ENCODE measurements at regions not wholly inside any gene's neighbourhood (a gene's known extent, or its start where the extent isn't known, plus 50 kb on each side); places are given as distances from the start of the nearest gene placed in this dataset.

DNA sequence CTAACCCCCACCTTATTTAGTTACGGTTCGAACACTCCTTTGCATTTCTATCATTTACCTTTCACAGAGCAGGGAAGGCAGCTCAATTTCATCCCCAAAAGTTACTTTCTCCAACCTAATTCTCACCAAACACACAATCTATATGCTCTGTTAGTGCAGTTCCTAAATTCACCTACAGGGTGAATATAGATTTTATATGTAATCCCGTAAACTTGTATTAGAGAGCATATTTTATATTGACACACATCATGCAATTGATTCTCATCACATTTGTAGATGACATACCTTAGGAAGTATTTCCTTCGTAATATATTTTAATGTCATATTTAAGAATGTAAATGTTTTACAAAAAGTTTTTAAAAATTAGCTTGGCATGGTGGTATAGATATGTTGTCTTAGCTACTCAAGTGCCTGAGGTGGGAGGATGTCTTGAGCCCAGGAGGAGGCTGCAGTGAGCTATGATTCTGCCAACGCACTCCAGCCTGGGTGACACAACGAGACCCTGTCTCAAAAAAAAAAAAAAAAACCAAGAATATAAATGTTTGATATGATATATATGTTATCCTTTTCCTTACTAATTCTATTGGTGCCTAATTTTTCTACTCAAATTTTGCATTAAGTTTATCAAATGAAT is 57.3 kb upstream of the TNFRSF19 start:
- DNase-seq (no peak), ATAC-seq (no peak)
- intact Hi-C loops (cut with micrococcal nuclease), result no loop called here
- H3K27ac Mint-ChIP-seq, result no peak overlapping the region
- Histone ChIP-seq H3K9me3 (ENCODE audit: control insufficient read depth, insufficient read depth, low read length) (no peaks in the 10 kb centered on the region), H3K4me3 (ENCODE audit: low read length) (no peak overlapping the region), H3K27me3 (ENCODE audit: control insufficient read depth, insufficient read depth, low read length) (no peaks in the 10 kb centered on the region), H3K27ac (ENCODE audit: low read length) (no peak overlapping the region), H3K36me3 (ENCODE audit: control insufficient read depth, insufficient read depth, low read length) (no peaks in the 10 kb centered on the region), H3K4me1 (ENCODE audit: control insufficient read depth, insufficient read depth, low read length) (no peaks in the 10 kb centered on the region)
- TF ChIP-seq, protein P1, sequence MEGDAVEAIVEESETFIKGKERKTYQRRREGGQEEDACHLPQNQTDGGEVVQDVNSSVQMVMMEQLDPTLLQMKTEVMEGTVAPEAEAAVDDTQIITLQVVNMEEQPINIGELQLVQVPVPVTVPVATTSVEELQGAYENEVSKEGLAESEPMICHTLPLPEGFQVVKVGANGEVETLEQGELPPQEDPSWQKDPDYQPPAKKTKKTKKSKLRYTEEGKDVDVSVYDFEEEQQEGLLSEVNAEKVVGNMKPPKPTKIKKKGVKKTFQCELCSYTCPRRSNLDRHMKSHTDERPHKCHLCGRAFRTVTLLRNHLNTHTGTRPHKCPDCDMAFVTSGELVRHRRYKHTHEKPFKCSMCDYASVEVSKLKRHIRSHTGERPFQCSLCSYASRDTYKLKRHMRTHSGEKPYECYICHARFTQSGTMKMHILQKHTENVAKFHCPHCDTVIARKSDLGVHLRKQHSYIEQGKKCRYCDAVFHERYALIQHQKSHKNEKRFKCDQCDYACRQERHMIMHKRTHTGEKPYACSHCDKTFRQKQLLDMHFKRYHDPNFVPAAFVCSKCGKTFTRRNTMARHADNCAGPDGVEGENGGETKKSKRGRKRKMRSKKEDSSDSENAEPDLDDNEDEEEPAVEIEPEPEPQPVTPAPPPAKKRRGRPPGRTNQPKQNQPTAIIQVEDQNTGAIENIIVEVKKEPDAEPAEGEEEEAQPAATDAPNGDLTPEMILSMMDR (IDR thresholded peaks at IDR 0.05), result no peak
- 88% methylated on average over 2 of the region's 6 CpGs for WGBS (ENCODE audit: insufficient coverage)
- H3K36me3 Mint-ChIP-seq, result no peaks in the 10 kb centered on the region
- H3K9me3 Mint-ChIP-seq, result no peaks in the 10 kb centered on the region
- H3K27me3 Mint-ChIP-seq (ENCODE audit: low read depth in 2 of 2), result peaks cover 13 to 21% of the 10 kb centered on the region in 2 donors
- H3K4me1 Mint-ChIP-seq, result no peaks in the 10 kb centered on the region
- no peak overlapping the region for H3K4me3 Mint-ChIP-seq

GRCh38 chr13:23513455-23513854 is 56.8 kb upstream of the TNFRSF19 start:
- peaks cover 13 to 22% of the 10 kb centered on the region in 2 donors for H3K27me3 Mint-ChIP-seq (ENCODE audit: low read depth in 2 of 2)
- WGBS (ENCODE audit: insufficient coverage), result 85% methylated on average over 2 of the region's 3 CpGs
- Histone ChIP-seq H3K9me3 (ENCODE audit: control insufficient read depth, insufficient read depth, low read length) (no peaks in the 10 kb centered on the region), H3K27ac (ENCODE audit: low read length) (no peak overlapping the region), H3K27me3 (ENCODE audit: control insufficient read depth, insufficient read depth, low read length) (no peaks in the 10 kb centered on the region), H3K4me3 (ENCODE audit: low read length) (no peak overlapping the region), H3K36me3 (ENCODE audit: control insufficient read depth, insufficient read depth, low read length) (no peaks in the 10 kb centered on the region), H3K4me1 (ENCODE audit: control insufficient read depth, insufficient read depth, low read length) (no peaks in the 10 kb centered on the region)
- H3K9me3 Mint-ChIP-seq, result no peaks in the 10 kb centered on the region
- TF ChIP-seq, protein P1 (IDR thresholded peaks at IDR 0.05), result no peak
- no peak for ATAC-seq
- intact Hi-C loops (cut with micrococcal nuclease), result no loop called here
- H3K4me1 Mint-ChIP-seq, result no peaks in the 10 kb centered on the region
- no peak for DNase-seq
- H3K27ac Mint-ChIP-seq, result no peak overlapping the region
- no peak overlapping the region for H3K4me3 Mint-ChIP-seq
- H3K36me3 Mint-ChIP-seq, result no peaks in the 10 kb centered on the region

GRCh38 chr13:23514076-23514475 is 56.1 kb upstream of the TNFRSF19 start:
- Mint-ChIP-seq H3K9me3 (no peaks in the 10 kb centered on the region), H3K4me1 (no peaks in the 10 kb centered on the region), H3K36me3 (no peaks in the 10 kb centered on the region), H3K4me3 (no peak overlapping the region), H3K27me3 (ENCODE audit: low read depth in 2 of 2) (peaks cover 16 to 27% of the 10 kb centered on the region in 2 donors), H3K27ac (no peak overlapping the region)
- ATAC-seq, result no peak
- H3K27me3 ChIP-seq (ENCODE audit: control insufficient read depth, insufficient read depth, low read length), result no peaks in the 10 kb centered on the region
- no peaks in the 10 kb centered on the region for H3K9me3 ChIP-seq (ENCODE audit: control insufficient read depth, insufficient read depth, low read length)
- WGBS (ENCODE audit: insufficient coverage), result 91% methylated on average over 4 of the region's 4 CpGs
- TF ChIP-seq, protein P1 (IDR thresholded peaks at IDR 0.05), result no peak
- no peaks in the 10 kb centered on the region for H3K4me1 ChIP-seq (ENCODE audit: control insufficient read depth, insufficient read depth, low read length)
- DNase-seq, result no peak
- intact Hi-C loops (cut with micrococcal nuclease), result no loop called here
- H3K36me3 ChIP-seq (ENCODE audit: control insufficient read depth, insufficient read depth, low read length), result no peaks in the 10 kb centered on the region
- H3K27ac ChIP-seq (ENCODE audit: low read length), result no peak overlapping the region
- no peak overlapping the region for H3K4me3 ChIP-seq (ENCODE audit: low read length)

DNA sequence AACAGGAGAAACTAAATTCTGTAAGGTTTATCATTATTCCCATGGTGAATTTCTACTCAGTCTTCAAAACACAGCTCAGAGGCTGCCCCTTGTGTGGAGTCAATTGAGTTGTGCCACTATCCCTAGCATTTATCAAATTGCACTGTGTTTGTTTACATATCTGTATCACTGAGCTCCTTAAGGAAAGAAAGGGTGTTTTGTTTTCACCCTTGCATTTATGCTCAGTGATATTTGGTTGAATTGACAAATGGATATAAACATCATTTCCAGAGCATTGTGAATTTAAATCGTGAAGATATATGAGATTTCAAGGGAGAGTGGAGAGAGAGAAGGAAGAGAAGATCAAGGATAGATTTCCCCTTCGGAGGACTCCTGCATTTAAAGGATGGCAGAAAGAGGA is 55.1 kb upstream of the TNFRSF19 start:
- H3K4me1 ChIP-seq (ENCODE audit: control insufficient read depth, insufficient read depth, low read length), result no peaks in the 10 kb centered on the region
- no peak overlapping the region for H3K27ac ChIP-seq (ENCODE audit: low read length)
- H3K36me3 ChIP-seq (ENCODE audit: control insufficient read depth, insufficient read depth, low read length), result no peaks in the 10 kb centered on the region
- Mint-ChIP-seq H3K4me3 (no peak overlapping the region), H3K27me3 (ENCODE audit: low read depth in 2 of 2) (peaks cover 16 to 27% of the 10 kb centered on the region in 2 donors), H3K36me3 (no peaks in the 10 kb centered on the region), H3K4me1 (no peaks in the 10 kb centered on the region), H3K27ac (no peak overlapping the region), H3K9me3 (no peaks in the 10 kb centered on the region)
- H3K27me3 ChIP-seq (ENCODE audit: control insufficient read depth, insufficient read depth, low read length), result no peaks in the 10 kb centered on the region
- no peak for ATAC-seq
- TF ChIP-seq, protein P1 (IDR thresholded peaks at IDR 0.05), result no peak
- intact Hi-C loops (cut with micrococcal nuclease), result no loop called here
- no peaks in the 10 kb centered on the region for H3K9me3 ChIP-seq (ENCODE audit: control insufficient read depth, insufficient read depth, low read length)
- no peak overlapping the region for H3K4me3 ChIP-seq (ENCODE audit: low read length)
- no peak for DNase-seq
- 82% methylated on average over 2 of the region's 2 CpGs for WGBS (ENCODE audit: insufficient coverage)

All from natural killer cell (primary cell).